CD14-positive monocyte (primary cell): ENCODE measurements at regions not wholly inside any gene's neighbourhood (a gene's known extent, or its start where the extent isn't known, plus 50 kb on each side); places are given as distances from the start of the nearest gene placed in this dataset.

Experiments
- DNase-seq, 3 donors: peaks; one replicate each; pipeline ENCODE4 v3.0.0-alpha.2; 2011 to 2022
- H2AFZ ChIP-seq: 2 replicates; pipeline ENCODE4 v1.6.0; 2012; ENCODE audit warnings: mild to moderate bottlenecking, low read depth, low read length, inconsistent platforms; ENCODE audit not compliant: insufficient read depth, poor library complexity, severe bottlenecking
- H3K27ac ChIP-seq, 2 donors: 1 replicate in 1 of 2; 2 replicates in 1 of 2; pipeline ENCODE4 v1.5.1; 2012 to 2013; ENCODE audit warnings: low read length in 2 of 2, control low read depth in 1 of 2, inconsistent platforms in 1 of 2, low read depth in 1 of 2, mild to moderate bottlenecking in 1 of 2
- H3K27me3 ChIP-seq, 2 donors: one replicate each; pipeline versions ENCODE4 v1.6.0 to v1.6.1; 2011 to 2013; ENCODE audit warnings: low read length in 2 of 2; ENCODE audit not compliant: control insufficient read depth in 2 of 2, insufficient read depth in 2 of 2
- H3K36me3 ChIP-seq, 2 donors: replicated peaks in 1 of 2; 1 replicate in 1 of 2; 2 replicates in 1 of 2; pipeline versions ENCODE4 v1.5.1 to v1.6.1; 2012 to 2013; ENCODE audit warnings: low read length in 2 of 2, control low read depth in 1 of 2, inconsistent platforms in 1 of 2, mild to moderate bottlenecking in 1 of 2; ENCODE audit not compliant: insufficient read depth in 2 of 2, control insufficient read depth in 1 of 2
- H3K4me1 ChIP-seq, 2 donors: 1 replicate in 1 of 2; 2 replicates in 1 of 2; pipeline versions ENCODE4 v1.5.1 to v1.6.1; 2012 to 2013; ENCODE audit warnings: low read length in 2 of 2, control low read depth in 1 of 2, inconsistent platforms in 1 of 2, mild to moderate bottlenecking in 1 of 2, moderate library complexity in 1 of 2; ENCODE audit not compliant: insufficient read depth in 2 of 2, control insufficient read depth in 1 of 2
- H3K4me2 ChIP-seq: replicated peaks from 2 replicates; pipeline ENCODE3; 2012; ENCODE audit warnings: low read length, moderate library complexity, mild to moderate bottlenecking; ENCODE audit not compliant: poor library complexity, severe bottlenecking; ENCODE audit errors: extremely low read depth
- H3K4me3 ChIP-seq, 3 experiments: fragments of 200-600 bp in 1 of 3; sonication (generic) in 1 of 3; replicated peaks in 1 of 3; 1 replicate in 2 of 3; 2 replicates in 1 of 3; pipeline ENCODE4 v1.5.1; 2011 to 2013; ENCODE audit warnings: low read length in 3 of 3, mild to moderate bottlenecking in 3 of 3, control low read depth in 2 of 3, low read depth in 2 of 3, inconsistent platforms in 1 of 3, moderate library complexity in 1 of 3
- H3K79me2 ChIP-seq: 2 replicates; pipeline ENCODE4 v1.6.0; 2012; ENCODE audit warnings: mild to moderate bottlenecking, control low read depth, inconsistent platforms, low read length, moderate library complexity; ENCODE audit not compliant: insufficient read depth
- H3K9ac ChIP-seq: 2 replicates; pipeline ENCODE4 v1.6.0; 2017; ENCODE audit warnings: low read length, mild to moderate bottlenecking; ENCODE audit not compliant: insufficient read depth, poor library complexity, severe bottlenecking
- H3K9me3 ChIP-seq, 2 donors: replicated peaks in 1 of 2; 1 replicate in 1 of 2; 2 replicates in 1 of 2; pipeline versions ENCODE4 v1.5.1 to v1.6.1; 2012 to 2013; ENCODE audit warnings: low read length in 2 of 2, control low read depth in 1 of 2; ENCODE audit not compliant: control insufficient read depth in 1 of 2, insufficient read depth in 1 of 2
- H4K20me1 ChIP-seq: 2 replicates; pipeline ENCODE4 v1.6.0; 2012; ENCODE audit warnings: mild to moderate bottlenecking, low read length, control low read depth, moderate library complexity; ENCODE audit not compliant: insufficient read depth
- H3K27ac Mint-ChIP-seq, 7 donors: one replicate each; pipeline ENCODE4 v1.8.0; 2020; ENCODE audit warnings: mild to moderate bottlenecking in 7 of 7, mixed read lengths in 7 of 7, moderate library complexity in 6 of 7, inconsistent platforms in 2 of 7
- H3K27me3 Mint-ChIP-seq, 3 donors: one replicate each; pipeline ENCODE4 v1.8.0; 2021 to 2022; ENCODE audit warnings: low read depth in 3 of 3, mild to moderate bottlenecking in 3 of 3, mixed read lengths in 3 of 3, moderate library complexity in 3 of 3, inconsistent platforms in 1 of 3
- H3K36me3 Mint-ChIP-seq, 2 donors: one replicate each; pipeline ENCODE4 v1.8.0; 2020; ENCODE audit warnings: mixed read lengths in 2 of 2, inconsistent platforms in 1 of 2, mild to moderate bottlenecking in 1 of 2
- H3K4me1 Mint-ChIP-seq: one replicate; pipeline ENCODE4 v1.8.0; 2020; ENCODE audit warnings: mild to moderate bottlenecking, mixed read lengths
- H3K4me3 Mint-ChIP-seq, 2 donors: one replicate each; pipeline ENCODE4 v1.8.0; 2020; ENCODE audit warnings: mild to moderate bottlenecking in 2 of 2, mixed read lengths in 2 of 2, moderate library complexity in 1 of 2
- H3K9me3 Mint-ChIP-seq, 7 donors: one replicate each; pipeline ENCODE4 v1.8.0; 2020 to 2022; ENCODE audit warnings: mixed read lengths in 7 of 7, mild to moderate bottlenecking in 6 of 7, moderate library complexity in 6 of 7, inconsistent platforms in 2 of 7
- CTCF ChIP-seq: fragments of 200-600 bp; IDR thresholded peaks from one replicate; pipeline ENCODE4 v1.8.0; 2022; ENCODE audit warnings: antibody characterized with exemption, mild to moderate bottlenecking
- WGBS: methylation state at CpG from one replicate; pipeline ENCODE4 v1.1.5; 2013; ENCODE audit warnings: missing lambda C conversion rate; ENCODE audit not compliant: insufficient coverage; 5-methylcytosine and 5-hydroxymethylcytosine counted together
- intact Hi-C, 2 donors: fragments of 100-400 bp; cut with micrococcal nuclease; formaldehyde crosslinking; loops; one replicate each; pipeline versions ENCODE4 v1.15.0 to v1.15.1; 2023

DNA sequence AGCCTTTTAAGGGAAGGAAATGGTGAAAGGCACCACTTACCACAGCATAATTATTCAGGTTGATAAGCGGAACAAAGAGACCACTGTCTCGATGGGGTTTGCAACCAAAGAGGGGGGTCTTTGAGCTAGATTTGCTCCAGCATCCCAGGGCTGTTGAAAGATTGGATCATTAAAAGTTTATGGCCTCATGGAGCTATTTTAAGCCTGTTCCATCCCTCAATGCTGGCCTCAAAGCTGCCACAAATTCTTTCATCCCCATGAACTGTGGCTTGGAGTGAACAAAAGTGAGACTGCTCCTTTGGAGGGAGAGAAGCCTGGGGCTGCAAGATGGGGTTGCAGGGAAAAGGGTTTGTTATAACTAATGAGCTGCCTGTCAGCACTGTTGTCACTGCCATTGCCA is 209.8 kb downstream of the RTL9 start:
- Histone ChIP-seq H3K4me1 (peaks cover 0 to 4% of the 10 kb centered on the region in 2 donors), H3K9me3 (no peaks in the 10 kb centered on the region), H3K9ac (no peak overlapping the region), H2AFZ (no peak overlapping the region), H3K27ac (no peak overlapping the region), H3K27me3 (no peaks in the 10 kb centered on the region), H3K4me2 (no peak overlapping the region), H3K4me3 (no peak overlapping the region), H3K79me2 (no peaks in the 10 kb centered on the region), H3K36me3 (no peaks in the 10 kb centered on the region), H4K20me1 (no peaks in the 10 kb centered on the region)
- Mint-ChIP-seq H3K4me1 (peaks cover 11% of the 10 kb centered on the region), H3K36me3 (no peaks in the 10 kb centered on the region), H3K27me3 (peaks cover 0 to 2% (median 0%) of the 10 kb centered on the region in 3 donors), H3K4me3 (no peak overlapping the region), H3K27ac (no peak overlapping the region), H3K9me3 (peaks cover 0 to 7% (median 2%) of the 10 kb centered on the region in 7 donors)
- intact Hi-C loops, result no loop called here
- no peak for DNase-seq
- WGBS, result no CpG with 5 or more reads among the region's 2 CpGs
- TF ChIP-seq CTCF, result no peak

- no peak for TF ChIP-seq CTCF
- H4K20me1 ChIP-seq, result no peaks in the 10 kb centered on the region
- H3K27me3 ChIP-seq, result no peaks in the 10 kb centered on the region
- Mint-ChIP-seq H3K4me3 (no peak overlapping the region), H3K36me3 (no peaks in the 10 kb centered on the region), H3K4me1 (peaks cover 11% of the 10 kb centered on the region), H3K9me3 (peaks cover 0 to 7% (median 2%) of the 10 kb centered on the region in 7 donors), H3K27me3 (peaks cover 0 to 2% (median 0%) of the 10 kb centered on the region in 3 donors), H3K27ac (no peak overlapping the region)
- intact Hi-C loops, result no loop called here
- peaks cover 0 to 4% of the 10 kb centered on the region in 2 donors for H3K4me1 ChIP-seq
- WGBS, result no CpG with 5 or more reads among the region's 1 CpG
- no peak overlapping the region for H3K9ac ChIP-seq
- no peaks in the 10 kb centered on the region for H3K36me3 ChIP-seq
- no peaks in the 10 kb centered on the region for H3K79me2 ChIP-seq
- DNase-seq, result no peak
- H3K4me3 ChIP-seq, result no peak overlapping the region
- H3K9me3 ChIP-seq, result no peaks in the 10 kb centered on the region
- no peak overlapping the region for H3K4me2 ChIP-seq
- H3K27ac ChIP-seq, result no peak overlapping the region
- no peak overlapping the region for H2AFZ ChIP-seq
Measured at GRCh38 chrX:110569506-110569905, 210.9 kb downstream of the RTL9 start.
